Loucy (cell line): ENCODE measurements at regions not wholly inside any gene's neighbourhood (a gene's known extent, or its start where the extent isn't known, plus 50 kb on each side); places are given as distances from the start of the nearest gene placed in this dataset.

ENCODE experiments used
- H2AFZ ChIP-seq: fragments of 200-600 bp; sonication (generic); 2 replicates; pipeline ENCODE4 v1.6.0; 2016; ENCODE audit warnings: antibody characterized with exemption, mild to moderate bottlenecking, low read length, moderate library complexity
- H3F3A ChIP-seq: fragments of 200-600 bp; 2 replicates; pipeline ENCODE4 v1.6.0; 2016; ENCODE audit warnings: antibody characterized with exemption, low read depth, mild to moderate bottlenecking
- H3K27me3 ChIP-seq: fragments of 200-600 bp; sonication (generic); 2 replicates; pipeline ENCODE4 v1.6.1; 2014; ENCODE audit warnings: low read length, mild to moderate bottlenecking; ENCODE audit not compliant: insufficient read depth, poor library complexity, severe bottlenecking
- H3K36me3 ChIP-seq: fragments of 200-600 bp; sonication (generic); 2 replicates; pipeline ENCODE4 v1.6.1; 2016; ENCODE audit warnings: low read length; ENCODE audit not compliant: insufficient read depth
- H3K4me1 ChIP-seq: fragments of 200-600 bp; sonication (generic); 2 replicates; pipeline ENCODE4 v1.5.1; 2014; ENCODE audit warnings: low read length, mild to moderate bottlenecking; ENCODE audit not compliant: insufficient read depth, poor library complexity, severe bottlenecking
- H3K4me2 ChIP-seq: fragments of 200-600 bp; sonication (generic); 2 replicates; pipeline ENCODE4 v1.6.0; 2014; ENCODE audit warnings: antibody characterized with exemption, low read length, low read depth, mild to moderate bottlenecking; ENCODE audit not compliant: poor library complexity, severe bottlenecking
- H3K4me3 ChIP-seq: fragments of 200-600 bp; sonication (generic); 2 replicates; pipeline ENCODE4 v1.5.1; 2014; ENCODE audit warnings: low read length, mild to moderate bottlenecking, mixed read lengths; ENCODE audit not compliant: poor library complexity, severe bottlenecking
- H3K79me2 ChIP-seq: fragments of 200-600 bp; sonication (generic); 2 replicates; pipeline ENCODE4 v1.6.1; 2014; ENCODE audit warnings: low read length; ENCODE audit not compliant: insufficient read depth
- H3K9ac ChIP-seq: fragments of 200-600 bp; sonication (generic); 2 replicates; pipeline ENCODE4 v1.6.0; 2014; ENCODE audit warnings: mild to moderate bottlenecking, low read depth, low read length, moderate library complexity; ENCODE audit not compliant: poor library complexity, severe bottlenecking
- H3K9me2 ChIP-seq: fragments of 200-600 bp; sonication (generic); replicated peaks from 2 replicates; pipeline ENCODE4 v1.6.1; 2016; ENCODE audit warnings: low read depth, low read length, mixed read lengths
- H3K9me3 ChIP-seq: fragments of 200-600 bp; sonication (generic); 2 replicates; pipeline ENCODE4 v1.6.1; 2014; ENCODE audit warnings: mild to moderate bottlenecking, antibody characterized with exemption, low read length, low read depth; ENCODE audit not compliant: insufficient read depth
- H4K20me1 ChIP-seq: fragments of 200-600 bp; sonication (generic); 2 replicates; pipeline ENCODE4 v1.6.0; 2014; ENCODE audit warnings: antibody characterized with exemption, low read length, mild to moderate bottlenecking; ENCODE audit not compliant: insufficient read depth, poor library complexity, severe bottlenecking
- EZH2phosphoT487 ChIP-seq: fragments of 200-600 bp; IDR thresholded peaks from 2 replicates; pipeline ENCODE4 v1.6.1; 2018; ENCODE audit warnings: antibody characterized with exemption, mild to moderate bottlenecking, moderate library complexity, borderline replicate concordance
- TF ChIP-seq, protein P1 (sequence below): fragments of 200-600 bp; sonication (generic); conservative IDR thresholded peaks from 2 replicates; pipeline ENCODE4 v1.5.1; 2014; ENCODE audit warnings: mild to moderate bottlenecking, antibody characterized with exemption, low read length

DNA sequence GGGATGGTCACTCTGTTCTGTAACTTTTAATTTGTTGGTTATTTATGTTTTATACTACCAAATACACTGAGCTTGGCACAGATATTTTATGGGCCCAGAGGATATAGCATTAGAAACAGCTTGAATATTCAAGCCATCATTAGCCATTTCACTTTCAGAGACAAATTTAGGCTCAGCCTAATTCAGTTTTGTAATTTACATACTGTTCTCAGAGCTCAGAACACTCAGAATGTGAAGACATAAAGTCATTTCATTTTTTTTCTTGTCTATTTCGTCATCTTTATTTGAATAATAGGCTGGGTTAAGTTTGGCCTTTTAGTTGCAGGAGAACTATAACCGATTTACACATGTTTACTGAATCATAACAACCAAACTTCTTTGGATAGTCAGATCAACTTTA, 361.7 kb downstream of the SNAPC1 start:
- Histone ChIP-seq H3K9ac (no peak overlapping the region), H3K9me3 (no peaks in the 10 kb centered on the region), H3K36me3 (no peaks in the 10 kb centered on the region), H3K4me3 (no peak overlapping the region), H3K27me3 (no peaks in the 10 kb centered on the region), H3K4me2 (no peak overlapping the region), H3K4me1 (no peaks in the 10 kb centered on the region), H3K79me2 (no peaks in the 10 kb centered on the region), H4K20me1 (no peaks in the 10 kb centered on the region), H3F3A (no peaks in the 10 kb centered on the region), H3K9me2 (no peaks in the 10 kb centered on the region), H2AFZ (no peak overlapping the region)
- no peak for TF ChIP-seq EZH2phosphoT487
- TF ChIP-seq, protein P1, sequence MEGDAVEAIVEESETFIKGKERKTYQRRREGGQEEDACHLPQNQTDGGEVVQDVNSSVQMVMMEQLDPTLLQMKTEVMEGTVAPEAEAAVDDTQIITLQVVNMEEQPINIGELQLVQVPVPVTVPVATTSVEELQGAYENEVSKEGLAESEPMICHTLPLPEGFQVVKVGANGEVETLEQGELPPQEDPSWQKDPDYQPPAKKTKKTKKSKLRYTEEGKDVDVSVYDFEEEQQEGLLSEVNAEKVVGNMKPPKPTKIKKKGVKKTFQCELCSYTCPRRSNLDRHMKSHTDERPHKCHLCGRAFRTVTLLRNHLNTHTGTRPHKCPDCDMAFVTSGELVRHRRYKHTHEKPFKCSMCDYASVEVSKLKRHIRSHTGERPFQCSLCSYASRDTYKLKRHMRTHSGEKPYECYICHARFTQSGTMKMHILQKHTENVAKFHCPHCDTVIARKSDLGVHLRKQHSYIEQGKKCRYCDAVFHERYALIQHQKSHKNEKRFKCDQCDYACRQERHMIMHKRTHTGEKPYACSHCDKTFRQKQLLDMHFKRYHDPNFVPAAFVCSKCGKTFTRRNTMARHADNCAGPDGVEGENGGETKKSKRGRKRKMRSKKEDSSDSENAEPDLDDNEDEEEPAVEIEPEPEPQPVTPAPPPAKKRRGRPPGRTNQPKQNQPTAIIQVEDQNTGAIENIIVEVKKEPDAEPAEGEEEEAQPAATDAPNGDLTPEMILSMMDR, result no peak

DNA sequence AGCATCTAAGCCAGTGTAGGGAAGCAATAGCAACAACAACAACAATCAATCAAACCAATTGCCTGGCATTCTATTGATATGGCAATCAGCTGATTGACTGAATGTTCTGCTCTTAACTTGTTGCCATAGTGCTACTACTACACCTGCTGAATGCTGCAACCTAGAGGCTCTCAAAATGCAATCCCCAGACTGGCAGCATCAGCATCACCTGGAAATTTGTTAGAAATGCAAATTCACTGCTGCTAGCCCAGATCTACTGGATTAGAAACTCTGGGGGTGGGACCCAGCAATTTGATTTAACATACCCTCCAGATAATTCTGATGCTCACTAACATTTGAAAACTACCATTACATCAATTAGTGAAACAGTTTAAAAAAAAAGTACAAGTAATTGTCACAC, 363.6 kb downstream of the SNAPC1 start:
- Histone ChIP-seq H3K9ac (no peak overlapping the region), H3K79me2 (no peaks in the 10 kb centered on the region), H3K4me2 (no peak overlapping the region), H3K36me3 (no peaks in the 10 kb centered on the region), H3K4me1 (no peaks in the 10 kb centered on the region), H3K27me3 (no peaks in the 10 kb centered on the region), H3K4me3 (no peak overlapping the region), H3K9me3 (no peaks in the 10 kb centered on the region), H3K9me2 (no peaks in the 10 kb centered on the region), H4K20me1 (no peaks in the 10 kb centered on the region), H2AFZ (no peak overlapping the region), H3F3A (no peaks in the 10 kb centered on the region)
- TF ChIP-seq, protein P1, result no peak
- no peak for TF ChIP-seq EZH2phosphoT487

DNA sequence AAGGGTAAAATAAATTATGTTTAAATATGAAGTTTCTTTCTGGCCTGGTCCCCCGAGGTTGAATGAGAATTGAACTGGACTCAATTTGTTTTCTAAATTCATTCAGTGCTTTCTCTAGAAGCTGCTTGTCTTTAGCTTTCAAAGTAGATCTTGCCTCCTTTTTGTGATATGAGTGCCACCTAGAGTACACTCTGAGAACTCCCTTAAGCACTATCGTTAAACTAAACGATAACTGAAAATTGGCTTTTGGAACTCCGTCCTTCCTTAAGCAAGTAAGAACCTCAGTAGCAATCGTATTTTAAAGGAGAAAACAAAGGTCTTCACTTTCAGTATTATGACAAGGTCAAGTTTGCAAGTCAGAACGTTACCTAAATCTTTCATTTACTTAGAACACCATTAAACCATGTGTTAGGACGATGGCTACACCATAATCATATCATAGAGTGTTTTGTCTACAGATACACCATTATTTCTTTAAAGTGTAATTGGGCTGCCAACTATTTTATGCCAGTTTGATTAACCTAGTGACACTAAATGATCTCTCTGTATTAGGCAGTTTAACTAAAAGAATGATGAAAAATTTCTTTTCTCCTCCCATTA, 364.8 kb downstream of the SNAPC1 start:
- Histone ChIP-seq H3K27me3 (no peaks in the 10 kb centered on the region), H3K9ac (no peak overlapping the region), H3F3A (no peaks in the 10 kb centered on the region), H4K20me1 (no peaks in the 10 kb centered on the region), H3K79me2 (no peaks in the 10 kb centered on the region), H3K9me3 (no peaks in the 10 kb centered on the region), H3K36me3 (no peaks in the 10 kb centered on the region), H3K4me3 (no peak overlapping the region), H3K4me1 (no peaks in the 10 kb centered on the region), H3K4me2 (no peak overlapping the region), H2AFZ (no peak overlapping the region), H3K9me2 (no peaks in the 10 kb centered on the region)
- TF ChIP-seq EZH2phosphoT487, result no peak
- TF ChIP-seq, protein P1, result peak; percentile 93
